ENCODE measurements at regions not wholly inside any gene's neighbourhood (a gene's known extent, or its start where the extent isn't known, plus 50 kb on each side); places are given as distances from the start of the nearest gene placed in this dataset.

GRCh38 chr5:82991678-82992323 lies 85.4 kb downstream of the TMEM167A start:
- TF ChIP-seq CTCF (IDR thresholded peaks at IDR 0.05) (no peak), EZH2 (IDR thresholded peaks at IDR 0.05) (no peak)
